ENCODE measurements at regions not wholly inside any gene's neighbourhood (a gene's known extent, or its start where the extent isn't known, plus 50 kb on each side); places are given as distances from the start of the nearest gene placed in this dataset.
"Not testable (repeated sequence)": the region's sequence is repeated elsewhere in the genome, so short reads cannot be mapped to it uniquely, and the experiment has no call there.

GRCh38 chr13:30054546-30054945 lies 204.1 kb upstream of the UBL3 start:
- DNase-seq = not testable (repeated sequence)

- DNase-seq = no peak
Observed at GRCh38 chr13:30053939-30054338, 203.5 kb upstream of the UBL3 start.

- peak; percentile 47 for DNase-seq
Observed at GRCh38 chr13:30052120-30052519, 201.7 kb upstream of the UBL3 start.

GRCh38 chr13:30051531-30052060 lies 201.2 kb upstream of the UBL3 start:
- peak; percentile 47 for DNase-seq

GRCh38 chr13:30049692-30050091 lies 199.3 kb upstream of the UBL3 start:
- DNase-seq = no peak

- peak; percentile 4 for DNase-seq
Observed at GRCh38 chr13:30047154-30047874, 196.9 kb upstream of the UBL3 start.

GRCh38 chr13:30045916-30046704 lies 195.7 kb upstream of the UBL3 start:
- DNase-seq = no peak

GRCh38 chr13:30044932-30045331 lies 194.5 kb upstream of the UBL3 start:
- no peak for DNase-seq

- DNase-seq = no peak
Observed at GRCh38 chr13:30043631-30043925, 193.2 kb upstream of the UBL3 start.

- no peak for DNase-seq
Observed at GRCh38 chr13:30042891-30043630, 192.6 kb upstream of the UBL3 start.

GRCh38 chr13:30042272-30042671 lies 191.9 kb upstream of the UBL3 start:
- no peak for DNase-seq

GRCh38 chr13:30039511-30039911 lies 189.1 kb upstream of the UBL3 start:
- DNase-seq = no peak

- no peak for DNase-seq
Observed at GRCh38 chr13:30038884-30039283, 188.5 kb upstream of the UBL3 start.

GRCh38 chr13:30037766-30038165 lies 187.3 kb upstream of the UBL3 start:
- no peak for DNase-seq

- no peak for DNase-seq
Observed at GRCh38 chr13:30037306-30037705, 186.9 kb upstream of the UBL3 start.

- no peak for DNase-seq
Observed at GRCh38 chr13:30034458-30034795, 184.0 kb upstream of the UBL3 start.

- peak; percentile 33 for DNase-seq
Observed at GRCh38 chr13:30033681-30034457, 183.5 kb upstream of the UBL3 start.

GRCh38 chr13:30032263-30032662 lies 181.8 kb upstream of the UBL3 start:
- no peak for DNase-seq

- DNase-seq = no peak
Observed at GRCh38 chr13:30031488-30031887, 181.1 kb upstream of the UBL3 start.

- no peak for DNase-seq
Observed at GRCh38 chr13:30030141-30030750, 179.8 kb upstream of the UBL3 start.

GRCh38 chr13:30027569-30028455 lies 177.4 kb upstream of the UBL3 start:
- DNase-seq = no peak
